ENCODE measurements at regions not wholly inside any gene's neighbourhood (a gene's known extent, or its start where the extent isn't known, plus 50 kb on each side); places are given as distances from the start of the nearest gene placed in this dataset.
A peak's percentile ranks its signal among the peaks of the same experiment; 100 is the strongest.

DNA sequence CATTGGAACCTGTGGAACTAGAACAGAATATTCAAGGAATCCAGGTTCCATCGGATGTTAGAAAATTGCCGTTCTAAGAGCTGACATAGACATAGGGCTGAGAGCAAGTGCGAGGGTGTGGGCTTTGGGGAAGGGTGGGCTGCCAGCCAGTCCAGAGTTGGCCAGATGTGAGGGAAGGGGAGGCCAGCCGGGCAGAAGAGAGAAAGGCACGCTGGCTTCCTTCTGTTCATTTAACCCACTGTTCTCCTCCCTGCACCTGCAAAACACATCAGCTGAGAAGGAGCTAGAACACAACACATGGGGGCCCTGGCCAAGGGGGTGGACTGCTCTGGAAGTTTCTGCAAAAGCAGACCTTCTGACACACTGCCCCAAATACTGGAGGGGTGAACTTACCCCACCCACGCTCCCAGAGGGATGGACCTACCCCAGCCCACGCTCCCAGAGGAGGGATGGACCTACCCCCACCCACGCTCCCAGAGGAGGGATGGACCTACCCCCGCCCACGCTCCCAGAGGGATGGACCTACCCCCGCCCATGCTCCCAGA is 98.0 kb downstream of the SHANK2 start (continued):
- TF ChIP-seq, protein P1, sequence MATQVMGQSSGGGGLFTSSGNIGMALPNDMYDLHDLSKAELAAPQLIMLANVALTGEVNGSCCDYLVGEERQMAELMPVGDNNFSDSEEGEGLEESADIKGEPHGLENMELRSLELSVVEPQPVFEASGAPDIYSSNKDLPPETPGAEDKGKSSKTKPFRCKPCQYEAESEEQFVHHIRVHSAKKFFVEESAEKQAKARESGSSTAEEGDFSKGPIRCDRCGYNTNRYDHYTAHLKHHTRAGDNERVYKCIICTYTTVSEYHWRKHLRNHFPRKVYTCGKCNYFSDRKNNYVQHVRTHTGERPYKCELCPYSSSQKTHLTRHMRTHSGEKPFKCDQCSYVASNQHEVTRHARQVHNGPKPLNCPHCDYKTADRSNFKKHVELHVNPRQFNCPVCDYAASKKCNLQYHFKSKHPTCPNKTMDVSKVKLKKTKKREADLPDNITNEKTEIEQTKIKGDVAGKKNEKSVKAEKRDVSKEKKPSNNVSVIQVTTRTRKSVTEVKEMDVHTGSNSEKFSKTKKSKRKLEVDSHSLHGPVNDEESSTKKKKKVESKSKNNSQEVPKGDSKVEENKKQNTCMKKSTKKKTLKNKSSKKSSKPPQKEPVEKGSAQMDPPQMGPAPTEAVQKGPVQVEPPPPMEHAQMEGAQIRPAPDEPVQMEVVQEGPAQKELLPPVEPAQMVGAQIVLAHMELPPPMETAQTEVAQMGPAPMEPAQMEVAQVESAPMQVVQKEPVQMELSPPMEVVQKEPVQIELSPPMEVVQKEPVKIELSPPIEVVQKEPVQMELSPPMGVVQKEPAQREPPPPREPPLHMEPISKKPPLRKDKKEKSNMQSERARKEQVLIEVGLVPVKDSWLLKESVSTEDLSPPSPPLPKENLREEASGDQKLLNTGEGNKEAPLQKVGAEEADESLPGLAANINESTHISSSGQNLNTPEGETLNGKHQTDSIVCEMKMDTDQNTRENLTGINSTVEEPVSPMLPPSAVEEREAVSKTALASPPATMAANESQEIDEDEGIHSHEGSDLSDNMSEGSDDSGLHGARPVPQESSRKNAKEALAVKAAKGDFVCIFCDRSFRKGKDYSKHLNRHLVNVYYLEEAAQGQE (IDR thresholded peaks at IDR 0.05; ENCODE audit: unreplicated experiment): no peak
- TF ChIP-seq, protein P2, sequence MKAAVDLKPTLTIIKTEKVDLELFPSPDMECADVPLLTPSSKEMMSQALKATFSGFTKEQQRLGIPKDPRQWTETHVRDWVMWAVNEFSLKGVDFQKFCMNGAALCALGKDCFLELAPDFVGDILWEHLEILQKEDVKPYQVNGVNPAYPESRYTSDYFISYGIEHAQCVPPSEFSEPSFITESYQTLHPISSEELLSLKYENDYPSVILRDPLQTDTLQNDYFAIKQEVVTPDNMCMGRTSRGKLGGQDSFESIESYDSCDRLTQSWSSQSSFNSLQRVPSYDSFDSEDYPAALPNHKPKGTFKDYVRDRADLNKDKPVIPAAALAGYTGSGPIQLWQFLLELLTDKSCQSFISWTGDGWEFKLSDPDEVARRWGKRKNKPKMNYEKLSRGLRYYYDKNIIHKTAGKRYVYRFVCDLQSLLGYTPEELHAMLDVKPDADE (IDR thresholded peaks at IDR 0.05): no peak

DNA sequence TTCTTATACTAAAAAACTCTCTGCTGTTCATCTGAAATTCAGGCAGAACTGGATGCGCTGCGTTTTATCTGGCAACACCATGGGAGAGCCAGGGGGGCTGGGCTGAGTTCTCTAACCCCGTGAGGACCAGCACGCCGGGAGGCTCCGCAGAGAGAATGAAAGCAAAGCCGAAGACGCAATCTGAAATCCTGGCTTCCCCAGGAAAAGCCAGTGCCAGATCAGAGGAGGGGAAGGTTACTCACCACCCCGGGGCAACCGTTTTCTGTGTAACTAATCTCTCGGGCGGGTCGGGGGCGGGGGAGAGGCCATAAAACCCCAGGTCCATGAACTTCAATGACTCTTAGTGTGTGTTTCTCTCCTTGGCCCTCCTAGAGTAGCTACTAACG is 99.4 kb downstream of the SHANK2 start:
- Histone ChIP-seq H4K20me1 (replicated peaks; ENCODE audit: insufficient read depth) (peaks cover 9% of the 10 kb centered on the region; the same call in 1 of the 2 replicates), H3K79me2 (replicated peaks; ENCODE audit: insufficient read depth) (peaks cover 23% of the 10 kb centered on the region), H3K9me2 (ENCODE audit: insufficient read depth) (no peaks in the 10 kb centered on the region), H3K4me1 (ENCODE audit: insufficient read depth) (peaks cover 12% of the 10 kb centered on the region), H3K27me3 (ENCODE audit: insufficient read depth) (no peaks in the 10 kb centered on the region), H3K27ac (ENCODE audit: low read depth) (no peak overlapping the region), H3K4me3 (no peak overlapping the region), H3K36me3 (ENCODE audit: insufficient read depth) (no peaks in the 10 kb centered on the region), H3F3A (replicated peaks; ENCODE audit: low read depth) (no peaks in the 10 kb centered on the region), H3K4me2 (peak overlapping the region; percentile 57), H2AFZ (no peak overlapping the region)
- ATAC-seq (peak; percentile 88), DNase-seq (ENCODE audit: low spot score) (peak; percentile 26)
- Mint-ChIP-seq H3K4me1 (peaks cover 41% of the 10 kb centered on the region), H3K27me3 (ENCODE audit: insufficient read depth, low read depth, poor library complexity) (peaks cover 22% of the 10 kb centered on the region), H3K9me3 (peaks cover 8% of the 10 kb centered on the region), H3K36me3 (ENCODE audit: low read depth) (peaks cover 30% of the 10 kb centered on the region), H3K27ac (no peak overlapping the region), H3K4me3 (peak overlapping the region; percentile 36; the same call in 1 of the 3 replicates)
- no peak for TF ChIP-seq POLR2AphosphoS5 (IDR thresholded peaks at IDR 0.05; ENCODE audit: low read depth)
- TF ChIP-seq STAT1 (IDR thresholded peaks at IDR 0.05; ENCODE audit: unreplicated experiment): no peak
- no peak for TF ChIP-seq NANOG (IDR thresholded peaks at IDR 0.05; ENCODE audit: borderline replicate concordance)
- TF ChIP-seq JUNB (IDR thresholded peaks at IDR 0.05; ENCODE audit: unreplicated experiment): no peak
- TF ChIP-seq ZNF331 (CRISPR knock-in tag; IDR thresholded peaks at IDR 0.05; ENCODE audit: low read depth): no peak
- TF ChIP-seq, protein P3, sequence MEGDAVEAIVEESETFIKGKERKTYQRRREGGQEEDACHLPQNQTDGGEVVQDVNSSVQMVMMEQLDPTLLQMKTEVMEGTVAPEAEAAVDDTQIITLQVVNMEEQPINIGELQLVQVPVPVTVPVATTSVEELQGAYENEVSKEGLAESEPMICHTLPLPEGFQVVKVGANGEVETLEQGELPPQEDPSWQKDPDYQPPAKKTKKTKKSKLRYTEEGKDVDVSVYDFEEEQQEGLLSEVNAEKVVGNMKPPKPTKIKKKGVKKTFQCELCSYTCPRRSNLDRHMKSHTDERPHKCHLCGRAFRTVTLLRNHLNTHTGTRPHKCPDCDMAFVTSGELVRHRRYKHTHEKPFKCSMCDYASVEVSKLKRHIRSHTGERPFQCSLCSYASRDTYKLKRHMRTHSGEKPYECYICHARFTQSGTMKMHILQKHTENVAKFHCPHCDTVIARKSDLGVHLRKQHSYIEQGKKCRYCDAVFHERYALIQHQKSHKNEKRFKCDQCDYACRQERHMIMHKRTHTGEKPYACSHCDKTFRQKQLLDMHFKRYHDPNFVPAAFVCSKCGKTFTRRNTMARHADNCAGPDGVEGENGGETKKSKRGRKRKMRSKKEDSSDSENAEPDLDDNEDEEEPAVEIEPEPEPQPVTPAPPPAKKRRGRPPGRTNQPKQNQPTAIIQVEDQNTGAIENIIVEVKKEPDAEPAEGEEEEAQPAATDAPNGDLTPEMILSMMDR (conservative IDR thresholded peaks at IDR 0.05; ENCODE audit: low read depth in 2 of 2): no peak
- TF ChIP-seq ZNF114 (CRISPR knock-in tag; IDR thresholded peaks at IDR 0.05): no peak
- TF ChIP-seq CREB1 (CRISPR knock-in tag; IDR thresholded peaks at IDR 0.05; ENCODE audit: low read depth): no peak
- TF ChIP-seq, protein P4, sequence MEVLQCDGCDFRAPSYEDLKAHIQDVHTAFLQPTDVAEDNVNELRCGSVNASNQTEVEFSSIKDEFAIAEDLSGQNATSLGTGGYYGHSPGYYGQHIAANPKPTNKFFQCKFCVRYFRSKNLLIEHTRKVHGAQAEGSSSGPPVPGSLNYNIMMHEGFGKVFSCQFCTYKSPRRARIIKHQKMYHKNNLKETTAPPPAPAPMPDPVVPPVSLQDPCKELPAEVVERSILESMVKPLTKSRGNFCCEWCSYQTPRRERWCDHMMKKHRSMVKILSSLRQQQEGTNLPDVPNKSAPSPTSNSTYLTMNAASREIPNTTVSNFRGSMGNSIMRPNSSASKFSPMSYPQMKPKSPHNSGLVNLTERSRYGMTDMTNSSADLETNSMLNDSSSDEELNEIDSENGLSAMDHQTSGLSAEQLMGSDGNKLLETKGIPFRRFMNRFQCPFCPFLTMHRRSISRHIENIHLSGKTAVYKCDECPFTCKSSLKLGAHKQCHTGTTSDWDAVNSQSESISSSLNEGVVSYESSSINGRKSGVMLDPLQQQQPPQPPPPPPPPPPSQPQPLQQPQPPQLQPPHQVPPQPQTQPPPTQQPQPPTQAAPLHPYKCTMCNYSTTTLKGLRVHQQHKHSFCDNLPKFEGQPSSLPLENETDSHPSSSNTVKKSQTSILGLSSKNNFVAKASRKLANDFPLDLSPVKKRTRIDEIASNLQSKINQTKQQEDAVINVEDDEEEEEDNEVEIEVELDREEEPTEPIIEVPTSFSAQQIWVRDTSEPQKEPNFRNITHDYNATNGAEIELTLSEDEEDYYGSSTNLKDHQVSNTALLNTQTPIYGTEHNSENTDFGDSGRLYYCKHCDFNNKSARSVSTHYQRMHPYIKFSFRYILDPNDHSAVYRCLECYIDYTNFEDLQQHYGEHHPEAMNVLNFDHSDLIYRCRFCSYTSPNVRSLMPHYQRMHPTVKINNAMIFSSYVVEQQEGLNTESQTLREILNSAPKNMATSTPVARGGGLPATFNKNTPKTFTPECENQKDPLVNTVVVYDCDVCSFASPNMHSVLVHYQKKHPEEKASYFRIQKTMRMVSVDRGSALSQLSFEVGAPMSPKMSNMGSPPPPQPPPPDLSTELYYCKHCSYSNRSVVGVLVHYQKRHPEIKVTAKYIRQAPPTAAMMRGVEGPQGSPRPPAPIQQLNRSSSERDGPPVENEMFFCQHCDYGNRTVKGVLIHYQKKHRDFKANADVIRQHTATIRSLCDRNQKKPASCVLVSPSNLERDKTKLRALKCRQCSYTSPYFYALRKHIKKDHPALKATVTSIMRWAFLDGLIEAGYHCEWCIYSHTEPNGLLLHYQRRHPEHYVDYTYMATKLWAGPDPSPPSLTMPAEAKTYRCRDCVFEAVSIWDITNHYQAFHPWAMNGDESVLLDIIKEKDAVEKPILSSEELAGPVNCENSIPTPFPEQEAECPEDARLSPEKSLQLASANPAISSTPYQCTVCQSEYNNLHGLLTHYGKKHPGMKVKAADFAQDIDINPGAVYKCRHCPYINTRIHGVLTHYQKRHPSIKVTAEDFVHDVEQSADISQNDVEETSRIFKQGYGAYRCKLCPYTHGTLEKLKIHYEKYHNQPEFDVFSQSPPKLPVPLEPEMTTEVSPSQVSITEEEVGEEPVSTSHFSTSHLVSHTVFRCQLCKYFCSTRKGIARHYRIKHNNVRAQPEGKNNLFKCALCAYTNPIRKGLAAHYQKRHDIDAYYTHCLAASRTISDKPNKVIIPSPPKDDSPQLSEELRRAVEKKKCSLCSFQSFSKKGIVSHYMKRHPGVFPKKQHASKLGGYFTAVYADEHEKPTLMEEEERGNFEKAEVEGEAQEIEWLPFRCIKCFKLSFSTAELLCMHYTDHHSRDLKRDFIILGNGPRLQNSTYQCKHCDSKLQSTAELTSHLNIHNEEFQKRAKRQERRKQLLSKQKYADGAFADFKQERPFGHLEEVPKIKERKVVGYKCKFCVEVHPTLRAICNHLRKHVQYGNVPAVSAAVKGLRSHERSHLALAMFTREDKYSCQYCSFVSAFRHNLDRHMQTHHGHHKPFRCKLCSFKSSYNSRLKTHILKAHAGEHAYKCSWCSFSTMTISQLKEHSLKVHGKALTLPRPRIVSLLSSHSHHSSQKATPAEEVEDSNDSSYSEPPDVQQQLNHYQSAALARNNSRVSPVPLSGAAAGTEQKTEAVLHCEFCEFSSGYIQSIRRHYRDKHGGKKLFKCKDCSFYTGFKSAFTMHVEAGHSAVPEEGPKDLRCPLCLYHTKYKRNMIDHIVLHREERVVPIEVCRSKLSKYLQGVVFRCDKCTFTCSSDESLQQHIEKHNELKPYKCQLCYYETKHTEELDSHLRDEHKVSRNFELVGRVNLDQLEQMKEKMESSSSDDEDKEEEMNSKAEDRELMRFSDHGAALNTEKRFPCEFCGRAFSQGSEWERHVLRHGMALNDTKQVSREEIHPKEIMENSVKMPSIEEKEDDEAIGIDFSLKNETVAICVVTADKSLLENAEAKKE (CRISPR knock-in tag; IDR thresholded peaks at IDR 0.05): no peak
- TF ChIP-seq, protein P2 (IDR thresholded peaks at IDR 0.05): no peak
- no peak for TF ChIP-seq EZH2phosphoT487 (IDR thresholded peaks at IDR 0.05; ENCODE audit: unreplicated experiment)
